AG08395 (cell line): ENCODE measurements at regions not wholly inside any gene's neighbourhood (a gene's known extent, or its start where the extent isn't known, plus 50 kb on each side); places are given as distances from the start of the nearest gene placed in this dataset.
"Not testable (repeated sequence)": the region's sequence is repeated elsewhere in the genome, so short reads cannot be mapped to it uniquely, and the experiment has no call there.

Experiments used
- DNase-seq: peaks from one replicate; pipeline ENCODE4 v3.0.0; 2012; ENCODE audit warnings: mixed read lengths, low spot score

GRCh38 chr2:194661431-194661830 lies 995.6 kb upstream of the SLC39A10 start:
- no peak for DNase-seq

- not testable (repeated sequence) for DNase-seq
Measured at GRCh38 chr2:194639057-194639456, 1018.0 kb upstream of the SLC39A10 start.

GRCh38 chr2:194621945-194622344 lies 1035.1 kb upstream of the SLC39A10 start:
- no peak for DNase-seq

- no peak for DNase-seq
Measured at GRCh38 chr2:194619366-194619765, 1037.7 kb upstream of the SLC39A10 start.

GRCh38 chr2:194618432-194618831 lies 1038.6 kb upstream of the SLC39A10 start:
- DNase-seq: no peak

GRCh38 chr2:194616334-194616733 lies 1040.7 kb upstream of the SLC39A10 start:
- DNase-seq: no peak

- DNase-seq: no peak
Measured at GRCh38 chr2:194610297-194610696, 1046.7 kb upstream of the SLC39A10 start.

GRCh38 chr2:194603429-194603828 lies 1053.6 kb upstream of the SLC39A10 start:
- no peak for DNase-seq

- no peak for DNase-seq
Measured at GRCh38 chr2:194602750-194603149, 1054.3 kb upstream of the SLC39A10 start.

GRCh38 chr2:194591192-194591591 lies 1065.8 kb upstream of the SLC39A10 start:
- DNase-seq: no peak

GRCh38 chr2:194587739-194588270 lies 1069.2 kb upstream of the SLC39A10 start:
- DNase-seq: no peak

- DNase-seq: no peak
Measured at GRCh38 chr2:194567661-194568017, 1089.4 kb upstream of the SLC39A10 start.

- no peak for DNase-seq
Measured at GRCh38 chr2:194566907-194567660, 1089.9 kb upstream of the SLC39A10 start.

- no peak for DNase-seq
Measured at GRCh38 chr2:194564422-194564821, 1092.6 kb upstream of the SLC39A10 start.

GRCh38 chr2:194562329-194562728 lies 1094.7 kb upstream of the SLC39A10 start:
- DNase-seq: no peak

GRCh38 chr2:194559964-194560363 lies 1097.1 kb upstream of the SLC39A10 start:
- no peak for DNase-seq

GRCh38 chr2:194559523-194559922 lies 1097.5 kb upstream of the SLC39A10 start:
- DNase-seq: no peak

GRCh38 chr2:194557993-194558392 lies 1099.0 kb upstream of the SLC39A10 start:
- DNase-seq: no peak

- DNase-seq: no peak
Measured at GRCh38 chr2:194556629-194557028, 1100.4 kb upstream of the SLC39A10 start.

- DNase-seq: no peak
Measured at GRCh38 chr2:194553980-194554379, 1103.0 kb upstream of the SLC39A10 start.

GRCh38 chr2:194550702-194551101 lies 1106.3 kb upstream of the SLC39A10 start:
- no peak for DNase-seq

GRCh38 chr2:194549387-194549786 lies 1107.6 kb upstream of the SLC39A10 start:
- DNase-seq: no peak

GRCh38 chr2:194545978-194546377 lies 1111.0 kb upstream of the SLC39A10 start:
- DNase-seq: no peak

- no peak for DNase-seq
Measured at GRCh38 chr2:194539425-194539824, 1117.6 kb upstream of the SLC39A10 start.
